ENCODE measurements at regions not wholly inside any gene's neighbourhood (a gene's known extent, or its start where the extent isn't known, plus 50 kb on each side); places are given as distances from the start of the nearest gene placed in this dataset.

DNA sequence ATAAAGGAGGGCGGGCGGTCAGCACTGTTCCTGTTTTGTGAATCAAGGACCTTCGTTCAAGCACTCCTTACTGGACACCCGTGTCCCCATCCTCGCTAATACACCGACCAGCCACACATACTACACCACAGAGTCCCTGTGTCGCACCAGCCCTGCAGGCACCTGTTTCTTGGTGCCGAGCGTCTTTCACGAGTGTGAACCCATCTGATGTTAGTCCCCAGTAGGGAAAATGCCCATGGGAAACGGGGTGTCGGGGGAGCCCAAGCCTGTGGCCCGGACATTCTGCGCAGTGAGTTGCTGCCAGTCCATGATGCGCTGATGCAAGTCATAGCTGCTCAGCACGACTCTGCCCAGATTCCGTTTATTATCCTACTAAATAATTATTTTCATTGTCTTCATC is 74.7 kb downstream of the TTLL2 start:
- H3K9me3 ChIP-seq (ENCODE audit: severe bottlenecking), result no peaks in the 10 kb centered on the region
- no peaks in the 10 kb centered on the region for H3K4me1 ChIP-seq (ENCODE audit: insufficient read depth, poor library complexity, severe bottlenecking)
- no peaks in the 10 kb centered on the region for H3K36me3 ChIP-seq (ENCODE audit: low read depth)
- DNase-seq (ENCODE audit: low spot score) (no peak), ATAC-seq (ENCODE audit: low read depth) (no peak)
- H3K27me3 ChIP-seq (ENCODE audit: insufficient read depth, poor library complexity, severe bottlenecking), result peaks cover 15% of the 10 kb centered on the region
- no peak overlapping the region for H3K27ac ChIP-seq (ENCODE audit: poor library complexity, severe bottlenecking)
- H3K4me3 ChIP-seq (ENCODE audit: severe bottlenecking), result no peak overlapping the region
- TF ChIP-seq, protein P1, sequence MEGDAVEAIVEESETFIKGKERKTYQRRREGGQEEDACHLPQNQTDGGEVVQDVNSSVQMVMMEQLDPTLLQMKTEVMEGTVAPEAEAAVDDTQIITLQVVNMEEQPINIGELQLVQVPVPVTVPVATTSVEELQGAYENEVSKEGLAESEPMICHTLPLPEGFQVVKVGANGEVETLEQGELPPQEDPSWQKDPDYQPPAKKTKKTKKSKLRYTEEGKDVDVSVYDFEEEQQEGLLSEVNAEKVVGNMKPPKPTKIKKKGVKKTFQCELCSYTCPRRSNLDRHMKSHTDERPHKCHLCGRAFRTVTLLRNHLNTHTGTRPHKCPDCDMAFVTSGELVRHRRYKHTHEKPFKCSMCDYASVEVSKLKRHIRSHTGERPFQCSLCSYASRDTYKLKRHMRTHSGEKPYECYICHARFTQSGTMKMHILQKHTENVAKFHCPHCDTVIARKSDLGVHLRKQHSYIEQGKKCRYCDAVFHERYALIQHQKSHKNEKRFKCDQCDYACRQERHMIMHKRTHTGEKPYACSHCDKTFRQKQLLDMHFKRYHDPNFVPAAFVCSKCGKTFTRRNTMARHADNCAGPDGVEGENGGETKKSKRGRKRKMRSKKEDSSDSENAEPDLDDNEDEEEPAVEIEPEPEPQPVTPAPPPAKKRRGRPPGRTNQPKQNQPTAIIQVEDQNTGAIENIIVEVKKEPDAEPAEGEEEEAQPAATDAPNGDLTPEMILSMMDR (IDR thresholded peaks at IDR 0.05; ENCODE audit: poor library complexity, severe bottlenecking), result no peak

DNA sequence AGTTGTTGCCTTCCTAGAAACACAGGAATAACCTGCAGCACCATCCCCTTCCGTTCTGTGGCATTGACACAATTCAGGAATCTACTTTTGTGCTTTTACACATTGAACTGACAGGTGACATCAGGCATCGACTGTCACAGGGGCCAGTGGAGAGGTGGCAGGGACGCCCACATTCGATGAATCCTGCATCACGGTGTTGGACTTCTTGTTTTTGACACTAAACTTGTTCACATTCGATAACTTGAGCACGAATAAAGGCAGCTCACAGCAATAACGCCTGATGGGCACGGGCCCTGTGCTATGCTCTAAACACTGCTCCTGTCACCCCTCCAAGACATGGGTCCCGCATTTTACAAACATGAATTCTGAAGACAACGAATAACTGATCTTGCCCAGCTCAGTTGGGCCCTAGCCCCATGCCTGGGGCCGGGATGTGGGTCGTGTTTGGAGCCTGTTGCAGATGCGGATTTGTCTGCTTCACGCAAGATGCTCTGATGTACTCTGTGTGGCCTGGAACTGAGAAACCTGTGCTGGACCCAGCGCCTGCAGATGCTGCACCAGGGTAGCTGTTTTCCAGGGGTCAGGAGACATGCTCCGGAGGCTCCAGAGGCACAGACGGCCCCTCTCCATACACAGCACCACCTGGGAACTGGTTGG is 75.7 kb downstream of the TTLL2 start:
- ATAC-seq (ENCODE audit: low read depth) (no peak), DNase-seq (ENCODE audit: low spot score) (no peak)
- H3K9me3 ChIP-seq (ENCODE audit: severe bottlenecking), result no peaks in the 10 kb centered on the region
- H3K36me3 ChIP-seq (ENCODE audit: low read depth), result no peaks in the 10 kb centered on the region
- TF ChIP-seq, protein P1 (IDR thresholded peaks at IDR 0.05; ENCODE audit: poor library complexity, severe bottlenecking), result no peak
- no peak overlapping the region for H3K27ac ChIP-seq (ENCODE audit: poor library complexity, severe bottlenecking)
- no peaks in the 10 kb centered on the region for H3K4me1 ChIP-seq (ENCODE audit: insufficient read depth, poor library complexity, severe bottlenecking)
- no peak overlapping the region for H3K4me3 ChIP-seq (ENCODE audit: severe bottlenecking)
- H3K27me3 ChIP-seq (ENCODE audit: insufficient read depth, poor library complexity, severe bottlenecking), result peaks cover 15% of the 10 kb centered on the region

DNA sequence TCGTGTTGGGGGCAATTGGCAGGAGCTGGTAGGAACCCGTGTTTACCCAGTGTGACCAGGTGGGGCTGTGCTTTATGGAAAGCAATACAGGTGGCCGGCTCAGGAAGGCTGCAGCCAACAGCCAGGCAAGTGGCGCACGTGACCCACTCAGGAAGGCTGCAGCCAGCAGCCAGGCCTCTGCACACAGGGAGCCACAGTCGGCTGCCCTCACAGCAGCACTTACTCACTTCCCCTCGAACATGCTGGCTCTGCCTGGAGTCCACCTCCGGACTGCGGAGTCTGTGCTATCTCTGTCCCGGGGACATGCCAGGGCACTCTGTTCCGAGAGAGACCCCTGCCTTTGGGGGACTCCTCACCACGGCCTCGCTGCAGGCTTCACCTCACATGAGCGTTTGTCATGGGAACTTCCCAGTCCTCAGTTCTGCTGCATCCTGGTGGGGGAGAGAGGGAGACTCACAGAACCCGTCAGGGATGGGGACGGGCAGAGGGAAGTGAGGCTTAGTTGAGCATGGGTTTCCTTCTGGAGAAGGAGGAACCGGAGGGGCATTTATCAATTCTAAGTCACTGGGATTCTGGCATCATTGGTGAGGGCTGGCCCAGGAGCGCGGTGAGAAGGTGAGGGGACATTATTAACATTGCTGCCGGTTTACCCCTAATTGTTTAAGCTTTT is 76.8 kb downstream of the TTLL2 start:
- ATAC-seq (ENCODE audit: low read depth) (no peak), DNase-seq (ENCODE audit: low spot score) (no peak)
- Histone ChIP-seq H3K4me3 (ENCODE audit: severe bottlenecking) (no peak overlapping the region), H3K27ac (ENCODE audit: poor library complexity, severe bottlenecking) (no peak overlapping the region), H3K36me3 (ENCODE audit: low read depth) (no peaks in the 10 kb centered on the region), H3K27me3 (ENCODE audit: insufficient read depth, poor library complexity, severe bottlenecking) (peaks cover 8% of the 10 kb centered on the region), H3K9me3 (ENCODE audit: severe bottlenecking) (no peaks in the 10 kb centered on the region), H3K4me1 (ENCODE audit: insufficient read depth, poor library complexity, severe bottlenecking) (no peaks in the 10 kb centered on the region)
- TF ChIP-seq, protein P1 (IDR thresholded peaks at IDR 0.05; ENCODE audit: poor library complexity, severe bottlenecking), result no peak

DNA sequence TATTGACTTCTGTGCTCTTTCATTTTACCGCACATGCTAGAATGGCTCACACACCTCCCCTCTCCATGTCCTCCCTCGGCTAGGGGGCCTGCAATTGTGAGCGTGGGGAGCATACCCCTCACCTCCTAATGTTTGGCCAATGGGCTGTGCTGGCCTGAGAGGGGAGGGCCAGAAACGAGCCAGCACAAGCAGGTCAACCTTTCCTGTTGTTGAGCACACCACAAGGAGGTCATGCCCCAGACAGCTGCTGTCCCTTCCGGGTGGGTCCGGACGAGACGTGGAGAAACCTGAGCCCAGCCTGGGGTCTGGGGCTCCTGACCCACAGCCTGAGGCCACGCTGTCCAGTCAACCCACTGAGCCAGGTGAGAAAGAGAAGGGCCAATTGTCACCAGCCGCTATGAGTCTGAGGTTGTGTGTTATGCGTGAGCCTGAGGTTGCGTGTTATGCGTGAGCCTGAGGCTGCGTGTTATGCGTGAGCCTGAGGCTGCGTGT is 77.4 kb downstream of the TTLL2 start:
- peaks cover 8% of the 10 kb centered on the region for H3K27me3 ChIP-seq (ENCODE audit: insufficient read depth, poor library complexity, severe bottlenecking)
- H3K9me3 ChIP-seq (ENCODE audit: severe bottlenecking), result no peaks in the 10 kb centered on the region
- H3K4me3 ChIP-seq (ENCODE audit: severe bottlenecking), result no peak overlapping the region
- H3K4me1 ChIP-seq (ENCODE audit: insufficient read depth, poor library complexity, severe bottlenecking), result no peaks in the 10 kb centered on the region
- DNase-seq (ENCODE audit: low spot score) (no peak), ATAC-seq (ENCODE audit: low read depth) (no peak)
- H3K27ac ChIP-seq (ENCODE audit: poor library complexity, severe bottlenecking), result no peak overlapping the region
- TF ChIP-seq, protein P1 (IDR thresholded peaks at IDR 0.05; ENCODE audit: poor library complexity, severe bottlenecking), result no peak
- H3K36me3 ChIP-seq (ENCODE audit: low read depth), result no peaks in the 10 kb centered on the region

DNA sequence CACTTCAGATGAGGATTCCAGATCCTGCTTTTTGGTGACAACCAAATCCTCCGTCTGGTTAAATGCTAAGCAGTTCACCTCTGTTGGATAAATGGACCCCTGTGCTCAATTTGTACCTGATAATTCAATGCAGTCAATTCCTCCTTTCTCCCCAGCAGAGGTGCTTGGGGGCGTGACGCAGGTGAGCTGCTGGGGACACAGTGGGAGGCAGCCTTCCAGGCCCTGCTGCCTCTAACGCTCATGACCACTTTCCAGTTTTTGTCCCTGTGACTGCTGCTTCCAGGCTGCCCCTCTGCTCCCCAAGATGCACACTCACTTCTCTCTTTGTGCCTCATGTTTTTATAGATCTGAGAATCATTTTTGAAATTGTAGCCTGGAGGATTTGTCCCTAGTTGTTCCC is 78.5 kb downstream of the TTLL2 start:
- DNase-seq (ENCODE audit: low spot score), result no peak
- Histone ChIP-seq H3K9me3 (ENCODE audit: severe bottlenecking) (no peaks in the 10 kb centered on the region), H3K4me1 (ENCODE audit: insufficient read depth, poor library complexity, severe bottlenecking) (no peaks in the 10 kb centered on the region), H3K27ac (ENCODE audit: poor library complexity, severe bottlenecking) (no peak overlapping the region), H3K36me3 (ENCODE audit: low read depth) (no peaks in the 10 kb centered on the region), H3K4me3 (ENCODE audit: severe bottlenecking) (no peak overlapping the region), H3K27me3 (ENCODE audit: insufficient read depth, poor library complexity, severe bottlenecking) (peaks cover 8% of the 10 kb centered on the region)
- ATAC-seq (ENCODE audit: low read depth), result no peak
- TF ChIP-seq, protein P1 (IDR thresholded peaks at IDR 0.05; ENCODE audit: poor library complexity, severe bottlenecking), result no peak

All from RWPE2 (cell line).